ENCODE measurements at regions not wholly inside any gene's neighbourhood (a gene's known extent, or its start where the extent isn't known, plus 50 kb on each side); places are given as distances from the start of the nearest gene placed in this dataset.
"Not testable (repeated sequence)": the region's sequence is repeated elsewhere in the genome, so short reads cannot be mapped to it uniquely, and the experiment has no call there.

DNA sequence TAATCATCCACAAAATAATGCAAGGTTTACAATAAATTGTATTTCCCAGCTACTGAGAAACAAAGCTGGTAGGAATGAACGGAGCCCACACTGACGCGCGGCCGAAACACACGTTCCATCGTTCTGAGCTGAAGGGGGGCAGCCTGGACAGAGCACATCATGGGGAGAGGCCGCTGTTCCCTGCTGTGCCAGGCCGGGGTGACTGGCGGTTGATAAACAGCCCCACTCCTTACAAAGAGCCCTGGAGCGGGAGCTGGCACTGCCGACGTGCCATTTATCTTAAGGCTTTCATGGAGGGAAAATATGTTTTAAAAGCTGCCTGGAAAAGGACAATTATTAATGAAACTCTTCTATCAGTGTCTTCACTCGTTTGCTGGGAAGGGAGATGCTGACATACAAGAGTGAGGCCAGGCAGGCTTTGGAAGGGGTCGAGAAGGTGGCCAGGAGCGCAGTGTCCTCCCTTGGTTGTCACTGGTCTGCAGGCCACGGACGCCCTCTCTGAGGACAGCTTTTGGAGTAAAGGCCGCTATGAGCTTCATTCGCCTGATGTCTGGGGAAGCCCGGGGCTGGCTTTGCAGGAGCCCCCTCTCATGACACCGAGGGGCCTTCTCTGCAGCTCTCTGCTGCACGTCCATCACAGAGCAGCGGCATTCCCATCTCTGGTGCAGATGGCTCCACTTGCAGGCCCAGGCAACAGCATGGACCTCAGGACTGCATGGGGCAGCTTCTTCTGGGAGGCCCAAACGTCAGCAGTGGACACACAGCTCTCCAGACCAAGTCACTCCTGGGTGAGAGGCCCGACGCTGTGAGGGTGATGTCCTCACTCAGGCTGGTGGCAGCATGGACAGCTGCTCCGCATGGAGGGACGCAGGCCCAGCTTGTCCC, 355.3 kb upstream of the SFSWAP start:
- DNase-seq (ENCODE audit: low read depth in 1 of 2, low spot score in 1 of 2), result no peak
- TF ChIP-seq JUND (IDR thresholded peaks at IDR 0.05; ENCODE audit: low read depth), result no peak
- in situ Hi-C loops (cut with HindIII; ENCODE audit: low pct_unique_long_range_greater_than_20kb, low sequenced_read_pairs), result no loop called here

DNA sequence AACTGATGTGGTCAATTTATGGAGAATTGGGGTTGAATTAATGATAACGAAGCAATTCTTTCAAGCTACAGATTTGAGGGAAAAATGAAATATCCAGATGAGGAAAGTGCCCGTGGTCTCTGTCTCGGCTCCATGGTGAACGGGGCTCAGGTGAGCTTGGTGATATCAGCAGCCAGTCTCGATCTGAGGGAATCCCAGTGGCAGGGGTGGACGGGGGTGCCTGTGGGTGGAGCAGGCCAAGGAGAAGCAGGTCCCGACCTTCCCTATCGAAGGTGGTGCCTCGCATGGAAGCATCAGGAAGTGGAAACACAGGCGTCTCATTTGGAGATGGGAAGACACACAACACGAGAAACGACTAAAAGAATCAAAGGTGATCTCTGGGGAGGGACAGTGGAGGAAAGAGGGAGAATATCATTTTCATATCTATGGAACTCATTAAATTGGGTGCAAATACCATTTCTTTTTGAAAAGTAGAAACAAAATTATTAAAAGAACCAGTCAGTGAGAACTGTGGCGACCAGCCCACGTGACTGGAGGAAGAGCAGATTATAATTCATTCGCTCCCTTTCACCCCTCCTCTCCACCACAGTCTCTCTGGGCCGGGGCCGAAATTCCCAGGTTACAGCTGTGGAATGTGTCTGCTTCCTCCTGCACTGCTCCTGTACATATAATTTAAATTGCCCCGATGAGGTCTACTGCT, 354.3 kb upstream of the SFSWAP start:
- no peak for TF ChIP-seq JUND (IDR thresholded peaks at IDR 0.05; ENCODE audit: low read depth)

DNA sequence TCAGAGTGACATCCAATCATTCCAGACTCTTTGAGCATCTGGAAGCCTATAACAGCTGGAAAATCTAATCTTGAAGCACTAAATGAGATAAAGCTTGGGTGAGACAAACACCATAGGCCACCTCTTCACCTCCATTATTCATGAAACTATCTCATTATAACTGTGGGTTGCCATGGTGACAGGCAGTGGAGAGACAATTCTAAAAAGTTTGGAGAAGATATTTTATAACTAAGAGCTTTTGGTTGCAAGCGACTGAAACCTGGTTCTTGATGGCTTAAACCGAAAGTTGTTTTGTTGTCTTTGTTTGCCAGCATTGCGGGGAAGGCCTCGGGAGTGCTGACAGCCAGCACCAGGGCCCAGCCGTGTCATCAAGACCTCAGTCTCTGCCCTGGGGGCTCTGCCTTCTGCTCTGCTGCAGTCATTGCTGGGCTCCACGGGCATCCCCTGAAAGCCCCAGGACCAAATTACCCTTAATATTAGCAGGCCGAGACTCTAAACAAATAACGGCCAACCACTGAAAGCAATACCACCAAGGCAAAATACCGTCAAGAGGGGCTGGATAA, 353.6 kb upstream of the SFSWAP start:
- DNase-seq (ENCODE audit: low read depth in 1 of 2, low spot score in 1 of 2), result no peak
- no peak for TF ChIP-seq JUND (IDR thresholded peaks at IDR 0.05; ENCODE audit: low read depth)
- in situ Hi-C loops (cut with HindIII; ENCODE audit: low pct_unique_long_range_greater_than_20kb, low sequenced_read_pairs), result no loop called here

More for the DNA sequence above, 354.3 kb upstream of the SFSWAP start:
- in situ Hi-C loops (cut with HindIII; ENCODE audit: low pct_unique_long_range_greater_than_20kb, low sequenced_read_pairs), result no loop called here
- no peak for DNase-seq (ENCODE audit: low read depth in 1 of 2, low spot score in 1 of 2)

DNA sequence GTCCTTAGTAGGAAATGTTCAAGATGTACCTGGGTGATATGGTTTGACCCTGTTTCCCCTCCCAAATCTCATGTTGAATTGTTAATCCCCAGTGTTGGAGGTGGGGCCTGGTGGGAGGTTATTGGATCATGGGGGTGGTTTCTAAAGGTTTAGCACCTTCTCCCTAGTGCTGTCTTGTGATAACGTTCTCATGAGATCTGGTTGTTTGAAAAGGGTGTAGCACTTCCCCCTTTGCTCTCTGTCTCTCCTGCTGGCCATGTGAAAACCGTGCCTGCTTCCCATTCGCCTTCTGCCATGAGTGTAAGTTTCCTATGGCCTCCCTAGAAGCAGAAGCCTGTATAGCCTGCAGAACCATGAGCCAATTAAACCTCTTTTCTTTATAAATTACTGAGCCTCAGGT, 353.0 kb upstream of the SFSWAP start:
- no peak for TF ChIP-seq JUND (IDR thresholded peaks at IDR 0.05; ENCODE audit: low read depth)
- in situ Hi-C loops (cut with HindIII; ENCODE audit: low pct_unique_long_range_greater_than_20kb, low sequenced_read_pairs), result no loop called here
- DNase-seq (ENCODE audit: low read depth in 1 of 2, low spot score in 1 of 2), result no peak

- TF ChIP-seq JUND (IDR thresholded peaks at IDR 0.05; ENCODE audit: low read depth), result no peak
- DNase-seq (ENCODE audit: low read depth in 1 of 2, low spot score in 1 of 2), result no peak
- in situ Hi-C loops (cut with HindIII; ENCODE audit: low pct_unique_long_range_greater_than_20kb, low sequenced_read_pairs), result no loop called here
These were observed 348.3 kb upstream of the SFSWAP start for GRCh38 chr12:131362291-131363211.

- no peak for TF ChIP-seq JUND (IDR thresholded peaks at IDR 0.05; ENCODE audit: low read depth)
- in situ Hi-C loops (cut with HindIII; ENCODE audit: low pct_unique_long_range_greater_than_20kb, low sequenced_read_pairs), result no loop called here
- DNase-seq (ENCODE audit: low read depth in 1 of 2, low spot score in 1 of 2), result no peak
These were observed 347.5 kb upstream of the SFSWAP start for GRCh38 chr12:131363393-131363792.

- in situ Hi-C loops (cut with HindIII; ENCODE audit: low pct_unique_long_range_greater_than_20kb, low sequenced_read_pairs), result no loop called here
- no peak for DNase-seq (ENCODE audit: low read depth in 1 of 2, low spot score in 1 of 2)
- TF ChIP-seq JUND (IDR thresholded peaks at IDR 0.05; ENCODE audit: low read depth), result no peak
These were observed 346.9 kb upstream of the SFSWAP start for GRCh38 chr12:131363841-131364495.

DNA sequence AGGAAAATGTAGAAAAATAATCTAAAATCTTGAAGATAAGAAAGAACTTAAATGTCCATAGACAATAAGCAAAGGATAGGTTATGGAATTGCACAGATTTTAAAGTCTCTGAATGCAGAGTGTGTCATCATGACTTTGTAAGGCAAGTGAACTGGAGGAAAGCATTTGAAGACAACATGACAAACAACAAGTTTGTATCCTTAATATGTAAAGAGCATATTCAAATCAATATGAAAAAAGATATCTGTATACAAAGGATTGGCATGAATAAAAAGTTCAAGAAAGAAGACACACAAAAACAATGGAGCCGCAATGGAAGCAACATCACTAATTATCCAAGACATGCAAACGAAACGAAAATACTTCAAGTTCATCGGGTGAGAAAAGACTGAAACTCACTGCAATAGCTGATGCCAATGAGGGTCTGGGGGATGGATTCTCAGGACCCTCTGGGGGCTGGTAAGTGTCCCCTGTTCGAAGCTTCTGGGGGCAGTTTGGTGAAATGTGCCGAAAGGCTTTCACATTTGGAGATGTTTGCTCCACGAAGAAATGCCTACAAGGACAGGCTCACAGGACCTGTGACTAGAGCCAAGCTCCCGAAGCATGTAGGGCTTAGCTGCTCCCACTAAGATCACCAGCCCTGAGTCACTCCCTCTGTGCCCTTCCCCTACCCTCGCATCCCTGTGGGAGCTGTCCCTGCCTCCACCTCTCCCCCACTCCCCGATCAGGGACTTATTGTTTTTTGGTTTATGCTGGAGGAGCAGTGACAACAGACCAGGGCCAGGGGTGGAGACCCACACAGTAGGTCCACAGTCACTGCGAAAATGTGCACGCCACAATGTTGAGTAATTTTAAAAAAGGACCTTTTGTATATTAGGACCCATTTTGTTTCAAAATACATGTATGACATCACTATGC, 345.7 kb upstream of the SFSWAP start:
- DNase-seq (ENCODE audit: low read depth in 1 of 2, low spot score in 1 of 2), result no peak
- in situ Hi-C loops (cut with HindIII; ENCODE audit: low pct_unique_long_range_greater_than_20kb, low sequenced_read_pairs), result no loop called here
- TF ChIP-seq JUND (IDR thresholded peaks at IDR 0.05; ENCODE audit: low read depth), result no peak

GRCh38 chr12:131365821-131366260, 345.0 kb upstream of the SFSWAP start:
- DNase-seq (ENCODE audit: low read depth in 1 of 2, low spot score in 1 of 2), result no peak
- in situ Hi-C loops (cut with HindIII; ENCODE audit: low pct_unique_long_range_greater_than_20kb, low sequenced_read_pairs), result no loop called here
- no peak for TF ChIP-seq JUND (IDR thresholded peaks at IDR 0.05; ENCODE audit: low read depth)

DNA sequence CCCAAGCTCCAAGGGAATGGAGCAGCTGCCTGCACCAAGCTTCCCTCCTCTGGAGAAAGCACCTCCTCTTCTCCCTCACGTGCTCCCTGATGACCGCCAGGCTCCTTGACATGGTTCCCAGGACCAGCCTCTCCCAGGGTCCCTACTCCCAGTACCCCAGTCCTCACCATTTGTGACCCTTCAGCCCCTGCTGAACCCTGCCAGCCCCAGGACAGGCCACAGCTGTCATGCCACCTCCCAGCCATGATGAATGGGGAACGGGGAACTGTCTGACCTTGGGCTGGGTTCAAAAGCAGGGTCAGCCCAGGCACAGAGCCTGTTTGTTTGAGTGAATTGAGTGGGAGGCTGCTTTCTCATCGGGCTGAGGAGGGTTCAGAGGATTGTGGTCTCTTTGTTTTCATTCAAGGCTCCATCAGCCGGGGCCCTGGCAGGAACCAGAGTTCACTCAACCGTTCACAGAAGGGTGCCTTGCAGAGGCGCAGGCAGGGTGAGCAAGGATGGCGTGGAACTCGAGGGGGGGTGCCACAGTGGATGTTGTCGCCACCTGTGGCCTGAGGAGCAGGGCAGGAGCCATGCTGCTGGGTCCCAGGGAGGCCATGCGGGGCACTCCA, 344.5 kb upstream of the SFSWAP start:
- no peak for DNase-seq (ENCODE audit: low read depth in 1 of 2, low spot score in 1 of 2)

DNA sequence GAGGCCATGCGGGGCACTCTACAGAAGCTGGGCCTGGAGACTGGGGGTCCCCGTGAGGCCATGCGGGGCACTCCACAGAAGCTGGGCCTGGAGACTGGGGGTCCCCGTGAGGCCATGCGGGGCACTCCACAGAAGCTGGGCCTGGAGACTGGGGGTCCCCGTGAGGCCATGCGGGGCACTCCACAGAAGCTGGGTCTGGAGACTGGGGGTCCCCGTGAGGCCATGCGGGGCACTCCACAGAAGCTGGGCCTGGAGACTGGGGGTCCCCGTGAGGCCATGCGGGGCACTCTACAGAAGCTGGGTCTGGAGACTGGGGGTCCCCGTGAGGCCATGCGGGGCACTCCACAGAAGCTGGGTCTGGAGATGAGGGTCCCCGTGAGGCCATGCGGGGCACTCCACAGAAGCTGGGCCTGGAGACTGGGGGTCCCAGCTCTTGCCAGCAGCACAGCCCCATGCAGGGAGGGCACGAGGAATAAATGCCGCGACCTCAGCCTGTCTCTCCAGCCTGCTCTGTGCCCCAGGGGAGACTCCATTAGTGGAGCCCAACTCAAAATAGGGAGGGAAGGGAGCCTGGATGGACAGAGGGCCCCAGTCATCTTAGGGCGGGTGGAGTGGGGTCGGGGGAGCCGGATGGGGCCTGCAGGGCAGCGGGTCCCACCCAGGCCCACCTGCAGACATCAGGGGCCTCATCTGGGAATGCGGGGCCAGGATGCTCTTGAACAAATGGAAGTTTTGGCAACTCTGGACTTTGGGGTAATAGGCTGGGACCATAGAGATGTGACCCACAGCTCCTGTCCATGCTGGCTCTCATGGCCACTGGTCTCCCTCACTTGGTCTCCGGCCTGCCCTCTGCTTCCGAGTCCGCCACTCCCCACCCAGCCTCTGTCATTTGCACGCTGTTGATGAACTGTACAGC, 343.6 kb upstream of the SFSWAP start:
- not testable (repeated sequence) for DNase-seq (ENCODE audit: low read depth in 1 of 2, low spot score in 1 of 2)

More for the DNA sequence above, 344.5 kb upstream of the SFSWAP start:
- in situ Hi-C loops (cut with HindIII; ENCODE audit: low pct_unique_long_range_greater_than_20kb, low sequenced_read_pairs), result no loop called here
- no peak for TF ChIP-seq JUND (IDR thresholded peaks at IDR 0.05; ENCODE audit: low read depth)

More for the DNA sequence above, 343.6 kb upstream of the SFSWAP start:
- in situ Hi-C loops (cut with HindIII; ENCODE audit: low pct_unique_long_range_greater_than_20kb, low sequenced_read_pairs), result not testable (repeated sequence)

Measured in T47D (cell line).